Left ventricle myocardium superior (tissue), 1 donor: ENCODE measurements at regions not wholly inside any gene's neighbourhood (a gene's known extent, or its start where the extent isn't known, plus 50 kb on each side); places are given as distances from the start of the nearest gene placed in this dataset.
"Not testable (repeated sequence)": the region's sequence is repeated elsewhere in the genome, so short reads cannot be mapped to it uniquely, and the experiment has no call there.

Experiments used
- ATAC-seq: fragments of 200-7000 bp; cut with Tn5 transposase; one replicate; pipeline ENCODE4 v1.9.1; 2020; ENCODE audit warnings: mild to moderate bottlenecking, moderate library complexity
- DNase-seq: peaks from one replicate; pipeline ENCODE4 v3.0.0-alpha.2; 2020
- intact Hi-C: fragments of 100-400 bp; cut with micrococcal nuclease; formaldehyde crosslinking; loops from one replicate; pipeline ENCODE4 v1.11.0; 2022
- donor health status: DM: no; HTN: yes; CAD: no; lungs with severe emphysema.

DNA sequence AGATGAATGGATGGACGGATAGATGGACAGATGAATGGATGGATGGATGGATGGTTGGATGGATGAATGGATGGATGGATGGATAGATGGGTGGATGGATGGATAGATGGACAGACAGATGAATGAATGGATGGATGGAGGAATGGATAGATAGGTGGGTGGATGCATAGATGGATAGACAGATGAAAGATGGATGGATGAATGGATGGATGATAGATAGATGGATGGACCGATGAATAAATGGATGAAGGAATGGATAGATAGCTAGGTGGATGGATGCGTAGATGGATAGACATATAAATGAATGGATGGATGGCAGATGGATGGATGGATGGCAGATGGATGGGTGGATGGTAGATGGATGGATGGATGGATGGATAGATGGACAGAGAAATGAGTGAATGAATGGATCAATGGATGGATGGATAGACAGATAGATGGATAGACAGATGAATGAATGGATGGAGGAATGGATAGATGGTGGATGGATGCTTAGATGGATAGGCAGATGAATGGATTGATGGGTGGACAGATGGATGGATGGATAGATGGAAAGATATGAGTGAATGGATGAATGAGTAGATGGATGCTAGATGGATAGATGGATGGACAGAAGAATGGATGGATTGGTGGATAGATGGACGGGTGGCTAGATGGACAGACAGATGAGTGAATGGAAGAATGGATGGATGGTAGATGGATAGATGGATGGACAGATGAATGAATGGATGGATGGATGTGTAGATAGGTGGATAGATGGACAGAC, 167.9 kb downstream of the TRIM43 start:
- ATAC-seq (no peak), DNase-seq (no peak)
- intact Hi-C loops: no loop called here

DNA sequence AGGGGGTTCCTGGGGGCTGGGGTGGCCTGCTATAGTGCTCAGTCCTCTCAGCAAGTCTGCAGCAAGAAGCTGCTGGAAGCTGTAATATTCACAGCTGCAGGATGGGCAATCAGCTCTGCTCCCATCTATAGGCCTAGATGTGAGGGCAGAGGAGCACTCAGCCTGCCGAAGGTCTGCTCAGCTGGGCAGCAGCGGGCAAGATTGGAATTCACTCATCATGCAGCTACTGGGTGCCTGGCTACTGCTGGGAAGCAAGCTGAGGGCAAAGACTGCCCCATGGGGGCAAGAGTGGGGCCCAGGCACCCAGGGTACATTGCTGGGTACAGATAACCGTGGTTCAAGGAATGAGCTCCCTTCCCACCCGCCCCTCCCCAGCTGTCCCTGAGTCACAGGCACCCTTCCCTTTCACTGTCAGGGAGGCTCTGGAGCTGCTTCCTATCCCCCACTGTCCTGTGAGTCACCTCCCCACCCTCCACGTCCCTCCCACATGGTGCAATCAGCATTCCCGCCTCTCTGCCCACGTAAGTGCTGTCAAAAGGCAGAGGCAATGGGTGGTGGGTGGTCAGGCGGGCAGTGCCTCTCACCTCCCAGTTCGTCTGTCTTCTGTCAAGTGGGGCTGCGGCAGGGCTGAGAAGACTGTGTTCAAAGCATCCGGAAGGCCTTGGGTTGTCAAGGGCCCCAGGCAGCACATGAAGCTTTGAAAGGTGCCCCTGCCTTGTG, 169.2 kb downstream of the TRIM43 start:
- intact Hi-C loops: no loop called here
- DNase-seq: no peak
- no peak for ATAC-seq

- intact Hi-C loops: no loop called here
- ATAC-seq (no peak), DNase-seq (no peak)
These were observed 169.8 kb downstream of the TRIM43 start for GRCh38 chr2:95761556-95761955.

- ATAC-seq, intact Hi-C loops, DNase-seq: not testable (repeated sequence)
These were observed 170.5 kb downstream of the TRIM43 start for GRCh38 chr2:95762023-95763021.

GRCh38 chr2:95763074-95763473, 171.3 kb downstream of the TRIM43 start:
- not testable (repeated sequence) for ATAC-seq

DNA sequence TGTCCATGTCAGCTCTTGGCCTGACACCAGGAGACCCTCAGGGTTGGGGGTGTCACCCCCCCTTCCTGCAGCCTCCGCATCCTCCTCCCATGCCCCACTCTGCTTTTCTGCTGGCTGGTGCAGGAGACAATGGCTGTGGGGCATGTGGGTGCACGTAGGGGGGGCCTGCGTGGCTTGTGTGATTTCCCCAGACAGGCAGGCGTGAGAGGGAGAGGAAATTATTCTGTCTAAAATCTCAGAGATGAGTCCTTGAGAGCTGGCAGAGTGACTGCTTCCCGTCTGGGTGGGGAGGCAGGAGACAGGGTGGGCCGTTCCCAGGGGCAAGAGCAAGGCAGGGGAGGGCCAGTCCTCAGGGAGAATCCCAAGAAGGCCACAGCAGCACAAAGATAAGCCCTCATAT, 173.2 kb downstream of the TRIM43 start:
- ATAC-seq, DNase-seq, intact Hi-C loops: not testable (repeated sequence)

More at GRCh38 chr2:95763074-95763473, 171.3 kb downstream of the TRIM43 start:
- DNase-seq, intact Hi-C loops: not testable (repeated sequence)

DNA sequence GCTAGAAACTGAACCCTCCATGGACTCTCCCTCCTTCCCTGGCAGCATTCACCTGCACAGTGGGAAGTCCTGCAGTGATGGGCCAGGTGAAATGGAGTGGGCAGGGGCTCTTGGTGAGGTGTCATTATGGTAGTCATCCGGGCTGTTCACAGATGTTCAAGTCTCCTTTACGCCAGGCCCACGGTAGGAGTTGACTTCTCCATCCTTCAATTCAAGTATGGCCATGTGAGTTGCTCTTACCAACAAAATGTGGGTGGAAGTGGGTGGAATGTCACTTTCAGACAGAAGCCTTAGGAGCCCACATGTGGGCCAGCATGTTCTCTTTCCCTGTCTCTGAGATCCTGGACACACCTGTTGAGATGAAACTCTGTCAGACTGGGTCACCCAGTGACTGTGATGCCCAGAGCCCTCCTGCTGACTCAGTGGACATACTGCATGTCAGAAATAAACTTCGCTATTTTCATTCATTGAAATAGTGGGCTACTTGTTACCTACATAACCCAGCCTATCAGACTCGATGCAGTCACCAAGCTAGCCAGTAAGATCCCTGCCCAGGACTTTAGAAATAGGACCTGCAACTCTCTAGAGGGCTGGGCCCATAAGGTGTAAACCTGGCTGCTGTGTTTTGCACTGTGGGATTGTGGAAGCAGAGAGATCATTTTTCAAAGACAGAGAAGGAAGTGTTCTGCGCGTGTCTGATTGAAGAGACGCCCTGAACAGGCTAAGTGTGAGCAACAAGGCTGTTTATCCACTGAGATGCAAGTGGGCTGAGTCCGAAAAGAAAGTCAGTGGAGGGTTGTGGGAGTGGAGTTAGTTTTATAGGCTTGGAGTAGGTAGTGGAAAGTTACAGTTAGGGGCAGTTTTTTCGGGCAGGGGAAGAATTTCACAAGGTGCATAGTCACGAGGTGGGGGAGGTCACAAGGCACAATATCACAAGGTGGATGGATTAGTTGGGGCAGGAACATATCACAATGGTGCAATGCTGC, 174.4 kb downstream of the TRIM43 start:
- intact Hi-C loops, DNase-seq, ATAC-seq: not testable (repeated sequence)

DNA sequence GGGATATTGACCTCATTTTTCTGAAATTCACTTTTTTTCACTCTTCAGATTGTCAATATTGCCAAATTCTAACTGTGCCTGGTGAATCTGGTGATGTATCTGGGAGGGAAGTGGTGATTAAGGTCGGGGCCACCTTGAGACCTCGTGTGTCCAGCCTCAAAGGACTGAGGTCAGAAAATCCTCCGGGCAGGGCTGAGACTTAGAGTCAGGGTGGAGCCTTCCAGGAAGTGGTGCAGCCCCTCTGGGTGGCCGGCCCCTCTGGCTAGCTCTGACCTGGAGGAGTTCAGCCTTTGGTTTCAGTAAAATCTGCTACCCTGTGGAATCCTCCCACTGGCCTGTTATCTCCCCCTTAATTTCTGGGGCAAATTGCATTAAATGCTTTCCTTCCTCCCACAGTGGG, 175.7 kb downstream of the TRIM43 start:
- ATAC-seq, intact Hi-C loops, DNase-seq: not testable (repeated sequence)

- ATAC-seq, intact Hi-C loops, DNase-seq: not testable (repeated sequence)
These were observed 176.1 kb downstream of the TRIM43 start for GRCh38 chr2:95767950-95768349.

DNA sequence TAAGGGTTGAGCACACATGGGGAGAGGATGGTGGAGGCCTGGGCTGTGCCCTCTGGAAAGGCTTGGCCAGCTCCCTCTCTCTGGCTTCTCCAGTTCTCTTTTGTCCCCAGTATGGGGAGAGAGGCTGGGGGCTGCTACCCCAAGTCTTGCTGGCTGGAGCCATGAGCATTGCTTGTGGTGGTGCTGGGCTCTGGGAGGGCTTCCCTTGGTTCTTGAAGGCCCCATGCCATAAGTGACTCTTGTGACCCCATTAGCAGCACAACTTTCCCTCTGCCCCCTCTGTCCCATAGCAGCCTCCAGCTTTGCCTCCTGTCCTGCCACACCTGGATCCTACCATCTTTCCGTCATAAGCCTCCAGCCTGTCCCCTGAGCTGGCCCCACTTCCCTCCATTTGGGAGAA, 177.5 kb downstream of the TRIM43 start:
- DNase-seq, ATAC-seq, intact Hi-C loops: not testable (repeated sequence)

DNA sequence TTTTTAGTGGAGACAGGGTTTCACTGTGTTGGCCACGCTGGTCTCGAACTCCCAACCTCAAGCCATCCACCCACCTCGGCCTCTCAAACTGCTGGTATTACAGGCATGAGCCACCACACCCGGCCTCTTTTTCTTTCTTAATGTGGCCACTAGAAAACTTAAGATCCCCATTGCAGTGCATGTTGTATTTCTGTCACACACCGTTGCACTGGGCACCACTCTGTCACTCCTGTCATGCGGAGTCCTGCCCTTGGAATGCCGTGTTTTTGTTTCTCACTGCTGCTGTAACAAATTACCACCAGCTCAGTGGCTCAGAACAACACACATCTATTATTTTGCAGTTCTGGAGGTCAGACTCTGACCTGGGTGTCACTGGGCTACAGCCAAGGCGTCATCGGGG, 178.9 kb downstream of the TRIM43 start:
- intact Hi-C loops, ATAC-seq, DNase-seq: not testable (repeated sequence)

- intact Hi-C loops, DNase-seq: not testable (repeated sequence)
- ATAC-seq: peak; percentile 27
These were observed 182.8 kb downstream of the TRIM43 start for GRCh38 chr2:95774322-95775192.

DNA sequence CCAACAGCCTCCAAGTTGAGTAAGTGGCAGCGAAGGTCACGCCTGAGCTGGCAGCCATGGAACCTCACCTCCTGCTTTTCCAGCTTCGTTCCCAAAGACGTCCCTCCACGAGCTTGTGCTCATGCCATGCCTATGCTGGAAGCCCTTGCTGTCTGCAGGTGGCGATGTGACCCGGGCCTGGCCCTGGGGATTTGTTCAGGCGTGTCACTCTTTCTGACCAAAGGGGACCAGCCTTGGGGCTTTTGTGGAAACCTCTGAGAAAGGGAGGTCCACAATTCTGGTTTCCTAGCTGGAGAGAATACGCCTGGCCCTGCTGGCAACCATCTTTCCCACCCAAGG, 183.4 kb downstream of the TRIM43 start:
- DNase-seq, intact Hi-C loops, ATAC-seq: not testable (repeated sequence)
